ENCODE measurements at regions not wholly inside any gene's neighbourhood (a gene's known extent, or its start where the extent isn't known, plus 50 kb on each side); places are given as distances from the start of the nearest gene placed in this dataset.

DNA sequence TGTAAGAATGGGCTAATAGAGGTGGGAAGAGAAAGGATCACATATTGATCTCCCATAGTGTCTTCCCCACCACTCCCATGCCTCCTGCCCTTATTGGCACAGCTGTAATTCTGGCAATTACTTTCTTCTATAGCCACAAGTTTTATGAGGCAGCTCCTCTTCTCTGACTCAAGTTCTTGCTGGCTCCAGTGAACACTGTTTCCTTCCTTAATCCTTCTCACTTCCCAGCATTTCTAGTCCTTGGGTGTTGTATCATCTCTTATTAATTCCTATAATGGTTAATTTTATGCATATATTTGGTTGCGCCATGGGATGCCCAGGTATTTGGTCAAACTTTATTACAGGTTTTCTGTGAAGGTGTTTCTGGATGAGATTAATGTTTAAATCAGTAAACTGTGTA is 103.3 kb downstream of the MRPL39 start:
- Histone ChIP-seq H3K4me3 (ENCODE audit: control insufficient read depth in 2 of 3, extremely low read depth in 1 of 3, insufficient read depth in 2 of 3, low read depth in 1 of 3, low read length in 3 of 3) (no peak overlapping the region), H2AFZ (ENCODE audit: control insufficient read depth, low read length) (no peak overlapping the region), H3K27ac (ENCODE audit: control insufficient read depth, insufficient read depth, low read length) (no peak overlapping the region), H3K27me3 (ENCODE audit: control insufficient read depth, extremely low read depth, insufficient read depth, low read length) (no peaks in the 10 kb centered on the region), H3K9me1 (ENCODE audit: control insufficient read depth, extremely low read depth, insufficient read depth, low read length) (no peaks in the 10 kb centered on the region), H3K4me1 (ENCODE audit: control insufficient read depth, extremely low read depth, insufficient read depth, low read length) (no peaks in the 10 kb centered on the region), H3K9me3 (ENCODE audit: control insufficient read depth, low read depth, low read length) (no peaks in the 10 kb centered on the region), H3K36me3 (ENCODE audit: control insufficient read depth in 2 of 2, extremely low read depth in 1 of 2, insufficient read depth in 2 of 2, low read length in 2 of 2) (no peaks in the 10 kb centered on the region), H3K4me2 (ENCODE audit: control insufficient read depth, extremely low read depth, insufficient read depth, low read depth, low read length) (no peak overlapping the region), H3K79me2 (ENCODE audit: control insufficient read depth, insufficient read depth, low read length) (no peaks in the 10 kb centered on the region), H3K9ac (ENCODE audit: control insufficient read depth, extremely low read depth, insufficient read depth, low read length) (no peak overlapping the region), H4K20me1 (ENCODE audit: control insufficient read depth, extremely low read depth, insufficient read depth, low read length) (no peaks in the 10 kb centered on the region)
- TF ChIP-seq, protein P1, sequence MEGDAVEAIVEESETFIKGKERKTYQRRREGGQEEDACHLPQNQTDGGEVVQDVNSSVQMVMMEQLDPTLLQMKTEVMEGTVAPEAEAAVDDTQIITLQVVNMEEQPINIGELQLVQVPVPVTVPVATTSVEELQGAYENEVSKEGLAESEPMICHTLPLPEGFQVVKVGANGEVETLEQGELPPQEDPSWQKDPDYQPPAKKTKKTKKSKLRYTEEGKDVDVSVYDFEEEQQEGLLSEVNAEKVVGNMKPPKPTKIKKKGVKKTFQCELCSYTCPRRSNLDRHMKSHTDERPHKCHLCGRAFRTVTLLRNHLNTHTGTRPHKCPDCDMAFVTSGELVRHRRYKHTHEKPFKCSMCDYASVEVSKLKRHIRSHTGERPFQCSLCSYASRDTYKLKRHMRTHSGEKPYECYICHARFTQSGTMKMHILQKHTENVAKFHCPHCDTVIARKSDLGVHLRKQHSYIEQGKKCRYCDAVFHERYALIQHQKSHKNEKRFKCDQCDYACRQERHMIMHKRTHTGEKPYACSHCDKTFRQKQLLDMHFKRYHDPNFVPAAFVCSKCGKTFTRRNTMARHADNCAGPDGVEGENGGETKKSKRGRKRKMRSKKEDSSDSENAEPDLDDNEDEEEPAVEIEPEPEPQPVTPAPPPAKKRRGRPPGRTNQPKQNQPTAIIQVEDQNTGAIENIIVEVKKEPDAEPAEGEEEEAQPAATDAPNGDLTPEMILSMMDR (optimal IDR thresholded peaks at IDR 0.05 in 1 of 3, IDR thresholded peaks at IDR 0.05 in 1 of 3, conservative IDR thresholded peaks at IDR 0.05 in 1 of 3; ENCODE audit: extremely low read depth in 1 of 3, insufficient read depth in 2 of 3, low read length in 3 of 3) = no peak
- TF ChIP-seq EZH2 (IDR thresholded peaks at IDR 0.05; ENCODE audit: low read length) = no peak
- FAIRE-seq (no peak), DNase-seq (ENCODE audit: low read depth, low spot score) (no peak)
- dilution Hi-C loops (cut with MboI; ENCODE audit: extremely low pct_ligation_motif_present, low sequenced_read_pairs) = no loop called here

DNA sequence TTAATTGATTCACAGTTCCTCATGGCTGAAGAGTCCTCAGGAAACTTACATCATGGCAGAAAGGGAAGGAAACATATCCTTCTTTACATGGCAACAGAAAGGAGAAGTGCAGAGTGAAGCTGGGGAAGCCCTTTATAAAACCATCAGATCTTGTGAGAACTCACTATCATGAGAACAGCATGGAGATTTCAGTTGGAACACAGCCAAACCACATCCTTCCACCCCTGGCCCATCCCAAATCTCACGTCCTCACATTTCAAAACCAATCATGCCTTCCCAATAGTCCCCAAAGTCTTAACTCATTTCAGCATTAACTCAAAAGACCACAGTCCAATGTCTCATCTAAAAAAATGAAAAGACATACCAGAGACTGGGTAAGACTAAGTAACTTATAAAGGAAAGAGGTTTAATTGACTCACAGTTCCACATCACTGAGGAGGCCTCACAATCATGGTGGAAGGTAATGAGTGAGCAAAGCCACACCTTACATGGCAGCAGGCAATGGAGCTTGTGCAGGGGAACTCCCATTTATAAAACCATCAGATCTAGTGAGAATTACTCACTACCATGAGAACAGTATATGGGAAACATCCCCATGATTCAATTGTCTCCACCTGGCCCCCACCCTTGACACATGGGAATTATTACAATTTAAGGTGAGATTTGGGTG is 105.2 kb downstream of the MRPL39 start:
- TF ChIP-seq, protein P1 (optimal IDR thresholded peaks at IDR 0.05 in 1 of 3, IDR thresholded peaks at IDR 0.05 in 1 of 3, conservative IDR thresholded peaks at IDR 0.05 in 1 of 3; ENCODE audit: extremely low read depth in 1 of 3, insufficient read depth in 2 of 3, low read length in 3 of 3) = no peak
- no peak for TF ChIP-seq EZH2 (IDR thresholded peaks at IDR 0.05; ENCODE audit: low read length)
- H3K79me2 ChIP-seq (ENCODE audit: control insufficient read depth, insufficient read depth, low read length) = no peaks in the 10 kb centered on the region
- no peaks in the 10 kb centered on the region for H3K36me3 ChIP-seq (ENCODE audit: control insufficient read depth in 2 of 2, extremely low read depth in 1 of 2, insufficient read depth in 2 of 2, low read length in 2 of 2)
- H3K4me1 ChIP-seq (ENCODE audit: control insufficient read depth, extremely low read depth, insufficient read depth, low read length) = no peaks in the 10 kb centered on the region
- H3K9me3 ChIP-seq (ENCODE audit: control insufficient read depth, low read depth, low read length) = no peaks in the 10 kb centered on the region
- H3K4me3 ChIP-seq (ENCODE audit: control insufficient read depth in 2 of 3, extremely low read depth in 1 of 3, insufficient read depth in 2 of 3, low read depth in 1 of 3, low read length in 3 of 3) = no peak overlapping the region
- no peak for FAIRE-seq
- no peaks in the 10 kb centered on the region for H3K9me1 ChIP-seq (ENCODE audit: control insufficient read depth, extremely low read depth, insufficient read depth, low read length)
- H3K27ac ChIP-seq (ENCODE audit: control insufficient read depth, insufficient read depth, low read length) = no peak overlapping the region
- dilution Hi-C loops (cut with MboI; ENCODE audit: extremely low pct_ligation_motif_present, low sequenced_read_pairs) = no loop called here
- no peak for DNase-seq (ENCODE audit: low read depth, low spot score)
- H3K27me3 ChIP-seq (ENCODE audit: control insufficient read depth, extremely low read depth, insufficient read depth, low read length) = no peaks in the 10 kb centered on the region
- H4K20me1 ChIP-seq (ENCODE audit: control insufficient read depth, extremely low read depth, insufficient read depth, low read length) = no peaks in the 10 kb centered on the region
- no peak overlapping the region for H3K4me2 ChIP-seq (ENCODE audit: control insufficient read depth, extremely low read depth, insufficient read depth, low read depth, low read length)
- no peak overlapping the region for H3K9ac ChIP-seq (ENCODE audit: control insufficient read depth, extremely low read depth, insufficient read depth, low read length)
- H2AFZ ChIP-seq (ENCODE audit: control insufficient read depth, low read length) = no peak overlapping the region

Measured in keratinocyte (primary cell).